ENCODE measurements at regions not wholly inside any gene's neighbourhood (a gene's known extent, or its start where the extent isn't known, plus 50 kb on each side); places are given as distances from the start of the nearest gene placed in this dataset.

DNA sequence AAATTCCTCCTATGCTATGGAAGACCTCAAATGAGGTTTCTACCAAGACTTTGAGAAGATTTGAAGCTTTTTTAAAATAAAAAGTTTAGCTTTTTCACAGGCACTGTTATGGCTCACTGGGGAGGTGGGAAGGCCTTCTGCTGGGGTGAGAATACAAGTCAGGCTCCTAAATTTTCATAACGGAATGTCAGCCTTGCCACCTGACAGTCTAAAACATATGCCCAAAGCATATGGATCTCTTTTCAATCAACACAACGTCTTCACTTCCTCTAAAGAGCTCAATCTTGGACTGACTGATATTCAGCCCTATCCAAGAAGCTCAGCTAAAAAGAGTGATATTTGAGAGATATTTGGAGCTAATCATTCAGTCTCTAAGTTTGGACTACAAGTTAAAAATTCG lies 57.1 kb upstream of the LIN7C start:
- Histone ChIP-seq H3K27ac (ENCODE audit: low read depth, low read length) (no peak overlapping the region), H3K36me3 (ENCODE audit: control insufficient read depth, insufficient read depth, low read length) (no peaks in the 10 kb centered on the region), H3K4me1 (ENCODE audit: control insufficient read depth, insufficient read depth, low read length) (no peaks in the 10 kb centered on the region), H3K9me3 (ENCODE audit: control insufficient read depth, low read length) (no peaks in the 10 kb centered on the region), H3K4me3 (ENCODE audit: low read length) (no peak overlapping the region), H3K9ac (ENCODE audit: extremely low read depth, low read length, poor library complexity, severe bottlenecking) (no peak overlapping the region), H3K27me3 (ENCODE audit: control insufficient read depth, insufficient read depth, low read length, poor library complexity, severe bottlenecking) (peaks cover 6% of the 10 kb centered on the region)
- no peak overlapping the region for H3K4me3 Mint-ChIP-seq
- TF ChIP-seq, protein P1, sequence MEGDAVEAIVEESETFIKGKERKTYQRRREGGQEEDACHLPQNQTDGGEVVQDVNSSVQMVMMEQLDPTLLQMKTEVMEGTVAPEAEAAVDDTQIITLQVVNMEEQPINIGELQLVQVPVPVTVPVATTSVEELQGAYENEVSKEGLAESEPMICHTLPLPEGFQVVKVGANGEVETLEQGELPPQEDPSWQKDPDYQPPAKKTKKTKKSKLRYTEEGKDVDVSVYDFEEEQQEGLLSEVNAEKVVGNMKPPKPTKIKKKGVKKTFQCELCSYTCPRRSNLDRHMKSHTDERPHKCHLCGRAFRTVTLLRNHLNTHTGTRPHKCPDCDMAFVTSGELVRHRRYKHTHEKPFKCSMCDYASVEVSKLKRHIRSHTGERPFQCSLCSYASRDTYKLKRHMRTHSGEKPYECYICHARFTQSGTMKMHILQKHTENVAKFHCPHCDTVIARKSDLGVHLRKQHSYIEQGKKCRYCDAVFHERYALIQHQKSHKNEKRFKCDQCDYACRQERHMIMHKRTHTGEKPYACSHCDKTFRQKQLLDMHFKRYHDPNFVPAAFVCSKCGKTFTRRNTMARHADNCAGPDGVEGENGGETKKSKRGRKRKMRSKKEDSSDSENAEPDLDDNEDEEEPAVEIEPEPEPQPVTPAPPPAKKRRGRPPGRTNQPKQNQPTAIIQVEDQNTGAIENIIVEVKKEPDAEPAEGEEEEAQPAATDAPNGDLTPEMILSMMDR (conservative IDR thresholded peaks at IDR 0.05) = no peak
- peaks cover 14% of the 10 kb centered on the region for H3K27me3 Mint-ChIP-seq (ENCODE audit: insufficient read depth)
- H3K4me1 Mint-ChIP-seq = no peaks in the 10 kb centered on the region
- 72 to 82% methylated on average over 3 of the region's 3 CpGs for WGBS, 2 experiments (ENCODE audit: insufficient coverage in 1 of 2, insufficient read length in 1 of 2)
- no peak for DNase-seq
- H3K9me3 Mint-ChIP-seq = no peaks in the 10 kb centered on the region
- no peak overlapping the region for H3K27ac Mint-ChIP-seq
- H3K36me3 Mint-ChIP-seq (ENCODE audit: low read depth) = no peaks in the 10 kb centered on the region

DNA sequence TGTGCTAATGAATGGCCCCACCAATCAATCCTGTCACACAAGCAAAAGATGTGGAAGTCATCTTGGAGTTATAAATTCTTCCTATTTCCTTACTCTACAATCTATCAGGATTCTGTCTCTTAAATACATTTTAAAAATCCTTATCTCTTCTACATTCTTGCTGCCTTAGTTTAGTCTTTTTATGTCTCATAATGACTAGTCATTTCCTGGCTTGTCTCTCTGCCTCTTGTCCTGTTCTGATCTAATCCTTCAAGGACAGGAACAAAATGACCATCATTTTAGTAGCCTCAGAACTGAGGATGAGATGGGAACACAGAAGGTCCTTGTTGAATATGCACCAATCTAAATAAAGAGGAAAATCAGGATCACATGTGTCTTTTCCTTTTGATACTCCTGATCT lies 56.6 kb upstream of the LIN7C start:
- H3K27ac Mint-ChIP-seq = no peak overlapping the region
- no peak overlapping the region for H3K27ac ChIP-seq (ENCODE audit: low read depth, low read length)

DNA sequence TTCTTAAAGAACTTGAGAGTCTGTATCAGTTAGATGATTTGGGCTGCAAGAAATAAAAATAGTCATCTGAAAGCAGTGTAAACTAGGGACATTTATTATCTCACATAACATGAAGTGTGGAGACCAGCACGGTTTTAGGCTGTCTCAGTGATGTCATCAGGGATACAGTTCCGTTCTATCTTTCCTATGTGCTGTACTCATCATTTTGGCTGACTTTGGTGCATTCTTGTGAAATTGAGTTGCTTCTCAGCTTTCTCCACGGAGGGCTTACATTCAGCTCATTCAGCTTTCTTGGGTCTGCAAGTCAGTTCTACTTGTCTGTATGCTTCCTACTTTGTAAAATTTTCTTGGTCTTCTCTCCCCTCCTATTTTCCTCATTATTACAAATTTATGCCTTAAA lies 51.8 kb upstream of the LIN7C start:
- DNase-seq = no peak
- peaks cover 14% of the 10 kb centered on the region for H3K27me3 Mint-ChIP-seq (ENCODE audit: insufficient read depth)
- Histone ChIP-seq H3K9me3 (ENCODE audit: control insufficient read depth, low read length) (no peaks in the 10 kb centered on the region), H3K36me3 (ENCODE audit: control insufficient read depth, insufficient read depth, low read length) (no peaks in the 10 kb centered on the region), H3K4me3 (ENCODE audit: low read length) (no peak overlapping the region), H3K27ac (ENCODE audit: low read depth, low read length) (no peak overlapping the region), H3K27me3 (ENCODE audit: control insufficient read depth, insufficient read depth, low read length, poor library complexity, severe bottlenecking) (peaks cover 6% of the 10 kb centered on the region), H3K4me1 (ENCODE audit: control insufficient read depth, insufficient read depth, low read length) (no peaks in the 10 kb centered on the region), H3K9ac (ENCODE audit: extremely low read depth, low read length, poor library complexity, severe bottlenecking) (no peak overlapping the region)
- H3K9me3 Mint-ChIP-seq = no peaks in the 10 kb centered on the region
- WGBS, 2 experiments (ENCODE audit: insufficient coverage in 1 of 2, insufficient read length in 1 of 2) = 92 to 93% methylated on average over 3 of the region's 3 CpGs
- TF ChIP-seq, protein P1 (conservative IDR thresholded peaks at IDR 0.05) = no peak
- no peaks in the 10 kb centered on the region for H3K4me1 Mint-ChIP-seq
- no peak overlapping the region for H3K27ac Mint-ChIP-seq
- no peaks in the 10 kb centered on the region for H3K36me3 Mint-ChIP-seq (ENCODE audit: low read depth)
- no peak overlapping the region for H3K4me3 Mint-ChIP-seq

More for the DNA sequence above, 56.6 kb upstream of the LIN7C start:
- Histone ChIP-seq H3K4me3 (ENCODE audit: low read length) (no peak overlapping the region), H3K9ac (ENCODE audit: extremely low read depth, low read length, poor library complexity, severe bottlenecking) (no peak overlapping the region), H3K4me1 (ENCODE audit: control insufficient read depth, insufficient read depth, low read length) (no peaks in the 10 kb centered on the region), H3K9me3 (ENCODE audit: control insufficient read depth, low read length) (no peaks in the 10 kb centered on the region), H3K36me3 (ENCODE audit: control insufficient read depth, insufficient read depth, low read length) (no peaks in the 10 kb centered on the region), H3K27me3 (ENCODE audit: control insufficient read depth, insufficient read depth, low read length, poor library complexity, severe bottlenecking) (peaks cover 6% of the 10 kb centered on the region)
- Mint-ChIP-seq H3K4me3 (no peak overlapping the region), H3K36me3 (ENCODE audit: low read depth) (no peaks in the 10 kb centered on the region), H3K27me3 (ENCODE audit: insufficient read depth) (peaks cover 14% of the 10 kb centered on the region), H3K9me3 (no peaks in the 10 kb centered on the region), H3K4me1 (no peaks in the 10 kb centered on the region)
- DNase-seq = no peak
- TF ChIP-seq, protein P1 (conservative IDR thresholded peaks at IDR 0.05) = no peak
